Mucosa of rectum (tissue), 2 donors: ENCODE measurements at regions not wholly inside any gene's neighbourhood (a gene's known extent, or its start where the extent isn't known, plus 50 kb on each side); places are given as distances from the start of the nearest gene placed in this dataset.

Experiments used
- H3K27ac ChIP-seq, 2 donors: one replicate each; pipeline ENCODE4 v1.7.0; 2013; ENCODE audit warnings: inconsistent platforms in 2 of 2, low read depth in 2 of 2, low read length in 2 of 2
- H3K27me3 ChIP-seq, 2 donors: one replicate each; pipeline ENCODE4 v1.7.0; 2013; ENCODE audit warnings: low read length in 2 of 2; ENCODE audit not compliant: control insufficient read depth in 2 of 2, insufficient read depth in 2 of 2
- H3K36me3 ChIP-seq, 2 donors: one replicate each; pipeline ENCODE4 v1.7.0; 2013; ENCODE audit warnings: low read length in 2 of 2; ENCODE audit not compliant: control insufficient read depth in 2 of 2, insufficient read depth in 2 of 2
- H3K4me1 ChIP-seq, 2 donors: one replicate each; pipeline ENCODE4 v1.7.0; 2013; ENCODE audit warnings: low read length in 2 of 2, mild to moderate bottlenecking in 1 of 2; ENCODE audit not compliant: control insufficient read depth in 2 of 2, insufficient read depth in 2 of 2
- H3K4me3 ChIP-seq, 2 donors: one replicate each; pipeline ENCODE4 v1.7.0; 2013; ENCODE audit warnings: low read length in 2 of 2
- H3K9ac ChIP-seq, 2 donors: one replicate each; pipeline ENCODE4 v1.7.0; 2013; ENCODE audit warnings: low read length in 2 of 2, low read depth in 1 of 2, mild to moderate bottlenecking in 1 of 2
- H3K9me3 ChIP-seq, 2 donors: one replicate each; pipeline ENCODE4 v1.7.0; 2013; ENCODE audit warnings: low read length in 2 of 2; ENCODE audit not compliant: control insufficient read depth in 2 of 2
- donor health status: healthy.
- donor health status: Normal muscosa, but diverticular disease.

GRCh38 chr14:27371209-27371608, 773.4 kb upstream of the NOVA1 start:
- no peak overlapping the region for H3K9ac ChIP-seq
- H3K9me3 ChIP-seq, result no peaks in the 10 kb centered on the region
- H3K36me3 ChIP-seq, result no peaks in the 10 kb centered on the region
- H3K4me1 ChIP-seq, result no peaks in the 10 kb centered on the region
- no peaks in the 10 kb centered on the region for H3K27me3 ChIP-seq
- no peak overlapping the region for H3K27ac ChIP-seq
- no peak overlapping the region for H3K4me3 ChIP-seq

GRCh38 chr14:27371868-27372267, 774.0 kb upstream of the NOVA1 start:
- H3K4me1 ChIP-seq, result no peaks in the 10 kb centered on the region
- H3K9ac ChIP-seq, result no peak overlapping the region
- H3K36me3 ChIP-seq, result no peaks in the 10 kb centered on the region
- H3K4me3 ChIP-seq, result no peak overlapping the region
- H3K9me3 ChIP-seq, result no peaks in the 10 kb centered on the region
- H3K27me3 ChIP-seq, result no peaks in the 10 kb centered on the region
- H3K27ac ChIP-seq, result no peak overlapping the region

GRCh38 chr14:27372771-27373170, 774.9 kb upstream of the NOVA1 start:
- no peaks in the 10 kb centered on the region for H3K9me3 ChIP-seq
- no peak overlapping the region for H3K27ac ChIP-seq
- no peaks in the 10 kb centered on the region for H3K36me3 ChIP-seq
- no peak overlapping the region for H3K9ac ChIP-seq
- no peaks in the 10 kb centered on the region for H3K4me1 ChIP-seq
- H3K27me3 ChIP-seq, result no peaks in the 10 kb centered on the region
- H3K4me3 ChIP-seq, result no peak overlapping the region

GRCh38 chr14:27384124-27384523, 786.3 kb upstream of the NOVA1 start:
- no peak overlapping the region for H3K27ac ChIP-seq
- H3K9ac ChIP-seq, result no peak overlapping the region
- no peaks in the 10 kb centered on the region for H3K9me3 ChIP-seq
- no peaks in the 10 kb centered on the region for H3K36me3 ChIP-seq
- H3K4me3 ChIP-seq, result no peak overlapping the region
- no peaks in the 10 kb centered on the region for H3K4me1 ChIP-seq
- no peaks in the 10 kb centered on the region for H3K27me3 ChIP-seq

GRCh38 chr14:27386391-27386790, 788.6 kb upstream of the NOVA1 start:
- H3K27me3 ChIP-seq, result no peaks in the 10 kb centered on the region

GRCh38 chr14:27387463-27387862, 789.6 kb upstream of the NOVA1 start:
- H3K36me3 ChIP-seq, result no peaks in the 10 kb centered on the region
- H3K27ac ChIP-seq, result no peak overlapping the region
- no peak overlapping the region for H3K9ac ChIP-seq
- H3K4me1 ChIP-seq, result no peaks in the 10 kb centered on the region
- no peak overlapping the region for H3K4me3 ChIP-seq
- no peaks in the 10 kb centered on the region for H3K27me3 ChIP-seq
- no peaks in the 10 kb centered on the region for H3K9me3 ChIP-seq

More at GRCh38 chr14:27386391-27386790, 788.6 kb upstream of the NOVA1 start:
- Histone ChIP-seq H3K27ac (no peak overlapping the region), H3K4me3 (no peak overlapping the region), H3K9me3 (no peaks in the 10 kb centered on the region), H3K36me3 (no peaks in the 10 kb centered on the region), H3K4me1 (no peaks in the 10 kb centered on the region), H3K9ac (no peak overlapping the region)

GRCh38 chr14:27389402-27389801, 791.6 kb upstream of the NOVA1 start:
- Histone ChIP-seq H3K9me3 (no peaks in the 10 kb centered on the region), H3K4me1 (no peaks in the 10 kb centered on the region), H3K27me3 (no peaks in the 10 kb centered on the region), H3K27ac (no peak overlapping the region), H3K9ac (no peak overlapping the region), H3K4me3 (no peak overlapping the region), H3K36me3 (no peaks in the 10 kb centered on the region)

GRCh38 chr14:27390155-27390554, 792.3 kb upstream of the NOVA1 start:
- H3K27ac ChIP-seq, result no peak overlapping the region
- no peak overlapping the region for H3K4me3 ChIP-seq
- H3K9me3 ChIP-seq, result no peaks in the 10 kb centered on the region
- no peak overlapping the region for H3K9ac ChIP-seq
- H3K36me3 ChIP-seq, result no peaks in the 10 kb centered on the region
- H3K27me3 ChIP-seq, result no peaks in the 10 kb centered on the region
- H3K4me1 ChIP-seq, result no peaks in the 10 kb centered on the region

GRCh38 chr14:27391331-27391730, 793.5 kb upstream of the NOVA1 start:
- no peaks in the 10 kb centered on the region for H3K27me3 ChIP-seq
- no peak overlapping the region for H3K9ac ChIP-seq
- H3K4me1 ChIP-seq, result no peaks in the 10 kb centered on the region
- no peaks in the 10 kb centered on the region for H3K36me3 ChIP-seq
- no peak overlapping the region for H3K4me3 ChIP-seq
- no peaks in the 10 kb centered on the region for H3K9me3 ChIP-seq
- no peak overlapping the region for H3K27ac ChIP-seq

GRCh38 chr14:27392153-27392552, 794.3 kb upstream of the NOVA1 start:
- Histone ChIP-seq H3K36me3 (no peaks in the 10 kb centered on the region), H3K4me3 (no peak overlapping the region), H3K27ac (no peak overlapping the region), H3K27me3 (no peaks in the 10 kb centered on the region), H3K9me3 (no peaks in the 10 kb centered on the region), H3K4me1 (no peaks in the 10 kb centered on the region), H3K9ac (no peak overlapping the region)

- Histone ChIP-seq H3K27me3 (no peaks in the 10 kb centered on the region), H3K4me3 (no peak overlapping the region), H3K27ac (no peak overlapping the region), H3K4me1 (no peaks in the 10 kb centered on the region), H3K36me3 (no peaks in the 10 kb centered on the region), H3K9me3 (no peaks in the 10 kb centered on the region), H3K9ac (no peak overlapping the region)
These were observed 812.1 kb upstream of the NOVA1 start for GRCh38 chr14:27409944-27410343.
